ENCODE measurements at regions not wholly inside any gene's neighbourhood (a gene's known extent, or its start where the extent isn't known, plus 50 kb on each side); places are given as distances from the start of the nearest gene placed in this dataset.
"Not testable (repeated sequence)": the region's sequence is repeated elsewhere in the genome, so short reads cannot be mapped to it uniquely, and the experiment has no call there.

DNA sequence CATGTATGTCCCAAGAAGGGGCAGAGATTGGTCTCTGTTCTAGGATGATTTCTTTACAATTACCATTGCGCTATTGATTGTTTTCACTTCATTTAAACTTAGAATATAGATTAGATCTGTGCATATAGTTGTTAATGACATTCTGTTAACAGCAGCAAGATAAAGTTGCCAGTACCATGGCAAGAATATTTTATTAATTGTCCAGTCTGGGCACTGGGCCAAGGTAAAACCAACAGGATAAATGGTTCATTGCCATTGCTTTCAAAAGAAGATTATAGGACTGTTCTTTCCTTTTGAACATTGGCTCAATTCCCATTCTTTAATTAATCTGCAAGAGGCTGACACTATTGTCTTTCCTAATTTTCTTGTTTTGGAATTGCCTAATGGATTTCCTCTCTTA, 592.4 kb downstream of the RFPL4B start:
- no peak for DNase-seq (ENCODE audit: extremely low spot score, unreplicated experiment)
- Mint-ChIP-seq H3K27me3 (ENCODE audit: unreplicated experiment) (no peaks in the 10 kb centered on the region), H3K27ac (ENCODE audit: unreplicated experiment) (no peak overlapping the region), H3K4me3 (ENCODE audit: unreplicated experiment) (no peak overlapping the region), H3K9me3 (ENCODE audit: unreplicated experiment) (peaks cover 5% of the 10 kb centered on the region), H3K36me3 (ENCODE audit: unreplicated experiment) (peaks cover 1% of the 10 kb centered on the region), H3K4me1 (ENCODE audit: unreplicated experiment) (peaks cover 15% of the 10 kb centered on the region)
- TF ChIP-seq, protein P1, sequence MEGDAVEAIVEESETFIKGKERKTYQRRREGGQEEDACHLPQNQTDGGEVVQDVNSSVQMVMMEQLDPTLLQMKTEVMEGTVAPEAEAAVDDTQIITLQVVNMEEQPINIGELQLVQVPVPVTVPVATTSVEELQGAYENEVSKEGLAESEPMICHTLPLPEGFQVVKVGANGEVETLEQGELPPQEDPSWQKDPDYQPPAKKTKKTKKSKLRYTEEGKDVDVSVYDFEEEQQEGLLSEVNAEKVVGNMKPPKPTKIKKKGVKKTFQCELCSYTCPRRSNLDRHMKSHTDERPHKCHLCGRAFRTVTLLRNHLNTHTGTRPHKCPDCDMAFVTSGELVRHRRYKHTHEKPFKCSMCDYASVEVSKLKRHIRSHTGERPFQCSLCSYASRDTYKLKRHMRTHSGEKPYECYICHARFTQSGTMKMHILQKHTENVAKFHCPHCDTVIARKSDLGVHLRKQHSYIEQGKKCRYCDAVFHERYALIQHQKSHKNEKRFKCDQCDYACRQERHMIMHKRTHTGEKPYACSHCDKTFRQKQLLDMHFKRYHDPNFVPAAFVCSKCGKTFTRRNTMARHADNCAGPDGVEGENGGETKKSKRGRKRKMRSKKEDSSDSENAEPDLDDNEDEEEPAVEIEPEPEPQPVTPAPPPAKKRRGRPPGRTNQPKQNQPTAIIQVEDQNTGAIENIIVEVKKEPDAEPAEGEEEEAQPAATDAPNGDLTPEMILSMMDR (IDR thresholded peaks at IDR 0.05) = no peak

DNA sequence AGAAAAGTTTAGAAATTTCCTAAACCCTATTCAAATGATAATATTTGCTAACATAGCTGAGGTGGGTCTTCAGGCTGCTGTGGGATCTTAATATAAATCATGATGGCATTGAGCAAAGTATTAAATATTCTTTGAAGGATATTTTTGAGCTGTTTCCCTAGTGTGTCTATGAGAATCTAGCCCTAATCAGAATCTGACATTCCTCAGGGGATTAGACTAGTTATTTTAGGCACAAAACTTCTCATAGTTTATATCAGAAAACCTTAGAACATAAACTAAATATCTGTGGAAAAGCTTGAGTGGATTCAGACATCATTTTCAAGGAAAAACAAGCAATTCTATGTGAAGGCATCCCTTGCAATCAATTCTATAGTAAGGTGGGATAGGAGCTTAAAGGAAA, 594.5 kb downstream of the RFPL4B start:
- no peaks in the 10 kb centered on the region for H3K27me3 Mint-ChIP-seq (ENCODE audit: unreplicated experiment)
- TF ChIP-seq, protein P1 (IDR thresholded peaks at IDR 0.05) = no peak
- H3K4me1 Mint-ChIP-seq (ENCODE audit: unreplicated experiment) = peaks cover 15% of the 10 kb centered on the region
- peaks cover 3% of the 10 kb centered on the region for H3K36me3 Mint-ChIP-seq (ENCODE audit: unreplicated experiment)
- H3K27ac Mint-ChIP-seq (ENCODE audit: unreplicated experiment) = no peak overlapping the region
- no peak overlapping the region for H3K4me3 Mint-ChIP-seq (ENCODE audit: unreplicated experiment)
- DNase-seq (ENCODE audit: extremely low spot score, unreplicated experiment) = no peak
- H3K9me3 Mint-ChIP-seq (ENCODE audit: unreplicated experiment) = peaks cover 8% of the 10 kb centered on the region

DNA sequence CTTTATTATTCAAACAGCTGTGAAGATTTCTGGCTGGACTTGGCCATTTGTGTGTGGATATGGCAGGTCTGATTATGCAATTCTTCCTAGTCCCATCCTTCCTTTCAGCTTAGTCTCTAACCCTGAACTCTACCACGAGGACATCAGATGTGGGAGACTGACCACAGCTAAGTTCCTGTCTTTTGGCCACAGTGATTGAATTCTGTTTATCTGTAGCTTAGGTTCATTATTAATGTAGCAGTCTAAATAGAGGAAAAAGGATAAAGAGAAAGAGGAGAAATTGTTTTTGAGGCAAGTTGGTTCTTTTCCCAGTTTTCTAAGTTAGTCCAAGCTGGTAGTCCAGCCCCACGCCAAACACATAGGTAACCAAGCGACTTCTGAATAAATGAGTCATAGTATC, 598.9 kb downstream of the RFPL4B start:
- Mint-ChIP-seq H3K4me1 (ENCODE audit: unreplicated experiment) (peaks cover 6% of the 10 kb centered on the region), H3K4me3 (ENCODE audit: unreplicated experiment) (no peak overlapping the region), H3K27ac (ENCODE audit: unreplicated experiment) (no peak overlapping the region), H3K27me3 (ENCODE audit: unreplicated experiment) (no peaks in the 10 kb centered on the region), H3K36me3 (ENCODE audit: unreplicated experiment) (peaks cover 1% of the 10 kb centered on the region), H3K9me3 (ENCODE audit: unreplicated experiment) (peaks cover 5% of the 10 kb centered on the region)
- no peak for DNase-seq (ENCODE audit: extremely low spot score, unreplicated experiment)
- TF ChIP-seq, protein P1 (IDR thresholded peaks at IDR 0.05) = no peak

DNA sequence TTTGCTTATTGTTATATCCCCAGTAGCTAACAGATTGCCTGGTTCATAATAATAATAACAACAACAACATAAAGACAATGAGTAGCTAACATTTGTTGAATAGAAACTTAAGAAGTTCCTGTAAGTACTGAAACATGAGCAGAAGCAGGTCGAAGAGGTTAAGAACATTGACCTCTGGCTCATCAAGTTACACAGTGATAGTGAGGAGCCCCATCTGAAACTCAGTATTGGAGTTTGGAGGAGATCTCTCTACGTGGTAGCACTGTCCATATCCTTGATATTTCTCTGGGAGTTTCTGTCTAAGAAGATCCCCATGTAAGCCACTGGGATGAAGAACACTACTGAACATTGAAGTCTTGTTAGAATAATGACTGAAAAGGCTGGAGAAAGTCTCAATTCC, 600.4 kb downstream of the RFPL4B start:
- no peak overlapping the region for H3K4me3 Mint-ChIP-seq (ENCODE audit: unreplicated experiment)
- peaks cover 4% of the 10 kb centered on the region for H3K4me1 Mint-ChIP-seq (ENCODE audit: unreplicated experiment)
- no peak overlapping the region for H3K27ac Mint-ChIP-seq (ENCODE audit: unreplicated experiment)
- H3K9me3 Mint-ChIP-seq (ENCODE audit: unreplicated experiment) = peaks cover 8% of the 10 kb centered on the region
- TF ChIP-seq, protein P1 (IDR thresholded peaks at IDR 0.05) = no peak
- peaks cover 1% of the 10 kb centered on the region for H3K36me3 Mint-ChIP-seq (ENCODE audit: unreplicated experiment)
- no peak for DNase-seq (ENCODE audit: extremely low spot score, unreplicated experiment)
- H3K27me3 Mint-ChIP-seq (ENCODE audit: unreplicated experiment) = no peaks in the 10 kb centered on the region

DNA sequence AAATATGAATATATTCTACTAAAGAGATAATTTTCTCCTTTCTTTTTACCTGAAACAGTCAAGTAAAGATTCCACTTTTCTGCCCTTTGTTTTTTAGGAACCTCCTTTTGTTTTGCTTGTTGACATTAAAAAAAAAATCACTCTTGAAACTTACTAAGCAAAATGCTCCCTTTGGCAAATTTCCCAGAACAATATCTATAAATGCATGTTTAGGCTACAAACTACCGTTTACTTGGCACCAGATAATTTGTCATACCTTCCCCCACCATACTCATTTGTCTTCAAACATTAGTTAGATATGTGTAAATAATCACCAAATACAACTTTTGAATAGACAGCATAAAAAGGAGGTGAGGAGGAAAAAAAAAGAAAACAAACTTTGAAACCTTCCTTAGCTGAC, 604.7 kb downstream of the RFPL4B start:
- no peak overlapping the region for H3K27ac Mint-ChIP-seq (ENCODE audit: unreplicated experiment)
- DNase-seq (ENCODE audit: extremely low spot score, unreplicated experiment) = no peak

DNA sequence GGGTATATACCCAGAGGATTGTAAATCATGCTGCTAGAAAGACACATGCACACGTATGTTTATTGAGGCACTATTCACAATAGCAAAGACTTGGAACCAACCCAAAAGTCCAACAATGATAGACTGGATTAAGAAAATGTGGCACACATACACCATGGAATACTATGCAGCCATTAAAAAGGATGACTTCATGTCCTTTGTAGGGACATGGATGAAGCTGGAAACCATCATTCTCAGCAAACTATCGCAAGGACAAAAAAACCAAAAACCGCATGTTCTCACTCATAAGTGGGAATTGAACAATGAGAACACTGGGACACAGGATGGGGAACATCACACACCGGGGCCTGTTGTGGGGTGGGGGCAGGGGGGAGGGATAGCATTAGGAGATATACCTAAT, 608.6 kb downstream of the RFPL4B start:
- H3K4me1 Mint-ChIP-seq (ENCODE audit: unreplicated experiment) = peaks cover 26% of the 10 kb centered on the region
- not testable (repeated sequence) for H3K4me3 Mint-ChIP-seq (ENCODE audit: unreplicated experiment); H3K9me3 Mint-ChIP-seq (ENCODE audit: unreplicated experiment); H3K36me3 Mint-ChIP-seq (ENCODE audit: unreplicated experiment); DNase-seq (ENCODE audit: extremely low spot score, unreplicated experiment); H3K27me3 Mint-ChIP-seq (ENCODE audit: unreplicated experiment); H3K27ac Mint-ChIP-seq (ENCODE audit: unreplicated experiment)

More for the DNA sequence above, 604.7 kb downstream of the RFPL4B start:
- Mint-ChIP-seq H3K9me3 (ENCODE audit: unreplicated experiment) (peaks cover 4% of the 10 kb centered on the region), H3K4me1 (ENCODE audit: unreplicated experiment) (peaks cover 11% of the 10 kb centered on the region), H3K4me3 (ENCODE audit: unreplicated experiment) (no peak overlapping the region), H3K36me3 (ENCODE audit: unreplicated experiment) (no peaks in the 10 kb centered on the region), H3K27me3 (ENCODE audit: unreplicated experiment) (no peaks in the 10 kb centered on the region)
- TF ChIP-seq, protein P1 (IDR thresholded peaks at IDR 0.05) = no peak

Data from osteocyte (in vitro differentiated cells).